ENCODE measurements at regions not wholly inside any gene's neighbourhood (a gene's known extent, or its start where the extent isn't known, plus 50 kb on each side); places are given as distances from the start of the nearest gene placed in this dataset.

DNA sequence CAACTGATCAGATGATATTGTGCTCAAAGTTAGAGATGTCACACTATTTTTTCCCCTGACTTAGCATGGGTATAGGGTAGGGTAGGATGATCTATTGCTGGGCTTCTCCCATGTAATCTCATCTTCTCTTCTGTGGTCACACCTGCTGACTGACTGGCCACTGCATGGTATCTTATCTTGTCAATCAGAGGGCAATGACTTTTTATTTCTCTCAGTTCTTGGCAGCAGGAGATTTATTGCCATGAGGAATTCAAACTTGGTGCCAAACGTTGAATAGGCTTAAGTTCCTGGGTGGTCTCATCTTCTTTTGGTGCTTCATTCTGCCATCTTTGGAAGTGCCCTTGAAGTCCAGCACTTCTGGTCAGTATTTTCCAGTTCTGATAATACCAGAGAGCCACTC lies 226.4 kb upstream of the POGK start:
- CTCF ChIA-PET, result no interaction called here
- POLR2A ChIA-PET, result no interaction called here
- DNase-seq (ENCODE audit: extremely low spot score), result no peak
- no peak for TF ChIP-seq HDGF (IDR thresholded peaks at IDR 0.05; ENCODE audit: borderline replicate concordance)
- no peak for TF ChIP-seq L3MBTL2 (conservative IDR thresholded peaks at IDR 0.05)
- TF ChIP-seq, protein P1, sequence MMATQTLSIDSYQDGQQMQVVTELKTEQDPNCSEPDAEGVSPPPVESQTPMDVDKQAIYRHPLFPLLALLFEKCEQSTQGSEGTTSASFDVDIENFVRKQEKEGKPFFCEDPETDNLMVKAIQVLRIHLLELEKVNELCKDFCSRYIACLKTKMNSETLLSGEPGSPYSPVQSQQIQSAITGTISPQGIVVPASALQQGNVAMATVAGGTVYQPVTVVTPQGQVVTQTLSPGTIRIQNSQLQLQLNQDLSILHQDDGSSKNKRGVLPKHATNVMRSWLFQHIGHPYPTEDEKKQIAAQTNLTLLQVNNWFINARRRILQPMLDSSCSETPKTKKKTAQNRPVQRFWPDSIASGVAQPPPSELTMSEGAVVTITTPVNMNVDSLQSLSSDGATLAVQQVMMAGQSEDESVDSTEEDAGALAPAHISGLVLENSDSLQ (IDR thresholded peaks at IDR 0.05), result no peak
- no peak for TF ChIP-seq BHLHE40 (IDR thresholded peaks at IDR 0.05; ENCODE audit: borderline replicate concordance)
- TF ChIP-seq SP1 (IDR thresholded peaks at IDR 0.05), result no peak
- no peak for TF ChIP-seq ELF4 (IDR thresholded peaks at IDR 0.05)
- TF ChIP-seq FOXK2 (IDR thresholded peaks at IDR 0.05), result no peak
- no peak for TF ChIP-seq FOXA1 (IDR thresholded peaks at IDR 0.05)
- TF ChIP-seq ARNT (IDR thresholded peaks at IDR 0.05), result no peak
- TF ChIP-seq SUZ12 (IDR thresholded peaks at IDR 0.05), result no peak
- TF ChIP-seq NFRKB (IDR thresholded peaks at IDR 0.05), result no peak
- TF ChIP-seq CTBP1 (IDR thresholded peaks at IDR 0.05; ENCODE audit: borderline replicate concordance), result no peak
- no peak for TF ChIP-seq TARDBP (IDR thresholded peaks at IDR 0.05)
- no peak for TF ChIP-seq LEF1 (IDR thresholded peaks at IDR 0.05; ENCODE audit: borderline replicate concordance)

- TF ChIP-seq ZNF384 (IDR thresholded peaks at IDR 0.05) (no peak), ELF4 (IDR thresholded peaks at IDR 0.05) (no peak), TARDBP (IDR thresholded peaks at IDR 0.05) (no peak), CTBP1 (IDR thresholded peaks at IDR 0.05; ENCODE audit: borderline replicate concordance) (no peak), NFRKB (IDR thresholded peaks at IDR 0.05) (no peak), HDGF (IDR thresholded peaks at IDR 0.05; ENCODE audit: borderline replicate concordance) (no peak), SUZ12 (IDR thresholded peaks at IDR 0.05) (no peak), FOXK2 (IDR thresholded peaks at IDR 0.05) (no peak), BHLHE40 (IDR thresholded peaks at IDR 0.05; ENCODE audit: borderline replicate concordance) (no peak), SP1 (IDR thresholded peaks at IDR 0.05) (no peak), ARNT (IDR thresholded peaks at IDR 0.05) (no peak), FOXM1 (IDR thresholded peaks at IDR 0.05; ENCODE audit: borderline replicate concordance) (no peak), FOXA1 (IDR thresholded peaks at IDR 0.05) (no peak), LEF1 (IDR thresholded peaks at IDR 0.05; ENCODE audit: borderline replicate concordance) (no peak), L3MBTL2 (conservative IDR thresholded peaks at IDR 0.05) (no peak)
- TF ChIP-seq, protein P1 (IDR thresholded peaks at IDR 0.05), result no peak
Observed at GRCh38 chr1:166616206-166616605, 223.1 kb upstream of the POGK start.

DNA sequence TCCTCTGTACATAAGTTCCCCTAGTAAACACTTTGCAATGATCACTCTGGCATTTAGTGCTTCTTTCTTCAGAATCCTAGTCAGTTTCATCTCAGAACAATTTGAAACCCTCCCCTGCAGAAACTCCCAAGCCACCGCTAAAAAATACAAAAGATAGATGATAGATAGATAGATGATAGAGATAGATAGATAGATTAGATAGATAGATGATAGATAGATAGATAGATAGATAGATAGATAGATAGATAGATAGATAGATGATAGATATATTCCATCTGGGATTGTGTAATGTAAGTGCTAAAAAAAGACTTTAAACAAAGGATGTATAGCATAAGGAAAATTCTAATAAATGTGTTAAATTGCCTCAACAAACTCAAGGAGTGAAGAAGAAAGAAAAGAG lies 212.6 kb upstream of the POGK start:
- TF ChIP-seq SUZ12 (IDR thresholded peaks at IDR 0.05) (no peak), FOXK2 (IDR thresholded peaks at IDR 0.05) (no peak), L3MBTL2 (conservative IDR thresholded peaks at IDR 0.05) (no peak), BHLHE40 (IDR thresholded peaks at IDR 0.05; ENCODE audit: borderline replicate concordance) (no peak), ELF4 (IDR thresholded peaks at IDR 0.05) (no peak)
- ChIA-PET CTCF (no interaction called here), POLR2A (no interaction called here)
- DNase-seq (ENCODE audit: extremely low spot score), result no peak

More at GRCh38 chr1:166616206-166616605, 223.1 kb upstream of the POGK start:
- no peak for DNase-seq (ENCODE audit: extremely low spot score)
- ChIA-PET POLR2A (no interaction called here), CTCF (no interaction called here)

- TF ChIP-seq TARDBP (IDR thresholded peaks at IDR 0.05) (no peak), FOXK2 (IDR thresholded peaks at IDR 0.05) (no peak)
- ChIA-PET CTCF (no interaction called here), POLR2A (no interaction called here)
- DNase-seq (ENCODE audit: extremely low spot score), result no peak
Observed at GRCh38 chr1:166627558-166627957, 211.7 kb upstream of the POGK start.

DNA sequence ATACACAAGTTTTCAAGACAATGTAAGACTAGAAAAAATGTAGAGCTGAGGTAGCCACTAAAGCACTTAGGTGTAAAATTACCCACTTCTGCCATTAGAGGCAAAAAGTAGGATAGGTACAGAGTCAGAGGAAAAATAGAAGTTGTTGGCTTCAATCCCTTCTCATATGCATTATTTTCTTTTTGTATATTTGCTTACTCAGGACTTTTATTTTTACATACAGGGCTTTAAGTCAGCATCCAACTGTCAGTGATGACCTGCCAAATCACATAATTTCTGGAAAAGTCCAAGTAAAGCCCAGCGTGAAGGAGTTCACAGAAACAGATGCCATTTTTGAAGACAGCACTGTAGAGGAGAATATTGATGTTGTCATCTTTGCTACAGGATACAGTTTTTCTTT lies 211.0 kb upstream of the POGK start:
- TF ChIP-seq BHLHE40 (IDR thresholded peaks at IDR 0.05; ENCODE audit: borderline replicate concordance) (no peak), FOXA1 (IDR thresholded peaks at IDR 0.05) (no peak), ARNT (IDR thresholded peaks at IDR 0.05) (no peak)
- no peak for DNase-seq (ENCODE audit: extremely low spot score)
- CTCF ChIA-PET, result no interaction called here
- POLR2A ChIA-PET, result no interaction called here

- DNase-seq (ENCODE audit: extremely low spot score), result no peak
- CTCF ChIA-PET, result no interaction called here
- no peak for TF ChIP-seq LEF1 (IDR thresholded peaks at IDR 0.05; ENCODE audit: borderline replicate concordance)
- no peak for TF ChIP-seq FOXA1 (IDR thresholded peaks at IDR 0.05)
- TF ChIP-seq CTBP1 (IDR thresholded peaks at IDR 0.05; ENCODE audit: borderline replicate concordance), result no peak
- TF ChIP-seq ELF4 (IDR thresholded peaks at IDR 0.05), result no peak
- no peak for TF ChIP-seq SUZ12 (IDR thresholded peaks at IDR 0.05)
- TF ChIP-seq L3MBTL2 (conservative IDR thresholded peaks at IDR 0.05), result no peak
- TF ChIP-seq BHLHE40 (IDR thresholded peaks at IDR 0.05; ENCODE audit: borderline replicate concordance), result no peak
- no peak for TF ChIP-seq FOXM1 (IDR thresholded peaks at IDR 0.05; ENCODE audit: borderline replicate concordance)
- TF ChIP-seq, protein P1 (IDR thresholded peaks at IDR 0.05), result no peak
- TF ChIP-seq FOXK2 (IDR thresholded peaks at IDR 0.05), result no peak
- TF ChIP-seq NFRKB (IDR thresholded peaks at IDR 0.05), result no peak
- TF ChIP-seq TARDBP (IDR thresholded peaks at IDR 0.05), result no peak
- TF ChIP-seq SP1 (IDR thresholded peaks at IDR 0.05), result no peak
- no peak for TF ChIP-seq ARNT (IDR thresholded peaks at IDR 0.05)
- no peak for TF ChIP-seq ZNF384 (IDR thresholded peaks at IDR 0.05)
- TF ChIP-seq HDGF (IDR thresholded peaks at IDR 0.05; ENCODE audit: borderline replicate concordance), result no peak
- POLR2A ChIA-PET, result no interaction called here
Observed at GRCh38 chr1:166629946-166630345, 209.3 kb upstream of the POGK start.

DNA sequence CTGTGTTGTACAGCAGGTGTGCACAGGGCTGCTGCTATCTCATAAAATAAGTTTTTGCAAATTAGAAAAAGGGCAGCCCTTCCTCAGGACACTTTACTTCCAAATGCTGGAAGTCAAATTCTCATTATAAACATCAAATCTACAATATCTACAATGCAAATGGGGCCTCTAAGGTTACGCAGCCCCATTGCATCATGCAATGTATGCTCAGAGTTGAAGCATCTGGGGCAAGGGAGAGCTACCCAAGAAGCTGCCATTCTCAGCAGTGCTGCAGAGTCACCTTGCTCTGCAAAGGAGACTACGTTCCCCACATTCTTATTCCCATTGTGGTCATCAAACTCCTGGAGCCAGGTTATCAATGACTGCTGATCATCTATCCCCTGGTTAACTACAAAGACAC lies 208.9 kb upstream of the POGK start:
- ChIA-PET CTCF (no interaction called here), POLR2A (no interaction called here)
- DNase-seq (ENCODE audit: extremely low spot score), result no peak
- TF ChIP-seq ZNF384 (IDR thresholded peaks at IDR 0.05), result no peak
